Heart right ventricle (tissue), 16 donors: ENCODE measurements at regions not wholly inside any gene's neighbourhood (a gene's known extent, or its start where the extent isn't known, plus 50 kb on each side); places are given as distances from the start of the nearest gene placed in this dataset.

ENCODE experiments used
- ATAC-seq, 8 donors: fragments of 200-7000 bp; cut with Tn5 transposase; one replicate each; pipeline ENCODE4 v1.9.1; 2020; ENCODE audit warnings: mild to moderate bottlenecking in 8 of 8, moderate library complexity in 8 of 8, moderate number of reproducible peaks in 1 of 8
- DNase-seq, 2 donors: peaks; one replicate each; pipeline ENCODE4 v3.0.0-alpha.2; 2020
- H3K27ac ChIP-seq, 10 donors: fragments of 200-600 bp; sonication (generic) in 2 of 10; one replicate each; pipeline versions ENCODE4 v1.5.0 to v1.8.0; 2020 to 2022; ENCODE audit warnings: mild to moderate bottlenecking in 3 of 10
- H3K27me3 ChIP-seq, 7 donors: fragments of 200-600 bp; one replicate each; pipeline ENCODE4 v1.8.0; 2021 to 2022; ENCODE audit warnings: mild to moderate bottlenecking in 2 of 7
- H3K36me3 ChIP-seq, 9 donors: fragments of 200-600 bp; sonication (generic) in 1 of 9; one replicate each; pipeline versions ENCODE4 v1.5.0 to v1.8.0; 2020 to 2022; ENCODE audit warnings: mild to moderate bottlenecking in 2 of 9
- H3K4me1 ChIP-seq, 9 donors: fragments of 200-600 bp; sonication (generic) in 1 of 9; one replicate each; pipeline versions ENCODE4 v1.5.0 to v1.8.0; 2020 to 2022; ENCODE audit warnings: mild to moderate bottlenecking in 4 of 9
- H3K4me3 ChIP-seq, 10 donors: fragments of 200-600 bp; sonication (generic) in 2 of 10; one replicate each; pipeline versions ENCODE4 v1.5.0 to v1.8.0; 2020 to 2022; ENCODE audit warnings: mild to moderate bottlenecking in 7 of 10, moderate library complexity in 2 of 10
- H3K9me3 ChIP-seq, 11 donors: fragments of 200-600 bp in 10 of 11; sonication (generic) in 2 of 11; one replicate each; pipeline versions ENCODE4 v1.5.0 to v1.8.0; 2013 to 2022; ENCODE audit warnings: mild to moderate bottlenecking in 2 of 11, control low read depth in 1 of 11, moderate library complexity in 1 of 11
- CTCF ChIP-seq, 9 donors: fragments of 200-600 bp; sonication (generic) in 2 of 9; IDR thresholded peaks; one replicate each; pipeline versions ENCODE4 v1.5.0 to v1.8.0; 2021 to 2022; ENCODE audit warnings: antibody characterized with exemption in 9 of 9, mild to moderate bottlenecking in 5 of 9, moderate library complexity in 1 of 9
- WGBS, 2 donors: extraction: QIAGEN DNeasy Blood & Tissue Kit; methylation state at CpG; one replicate each; pipeline ENCODE4 v1.1.7; 2013; ENCODE audit warnings: inconsistent platforms in 1 of 2; 5-methylcytosine and 5-hydroxymethylcytosine counted together
- intact Hi-C, 10 donors: fragments of 100-400 bp; cut with DNase I; formaldehyde crosslinking; loops; one replicate each; pipeline versions ENCODE4 v1.11.1 to v1.14.2; 2022
- donor health status: Arrhythmogenic right ventricular cardiomyopathy.
- donor health status: ischemic (EF 13 %, LVEDD 7.1; RV severe dilation, severe dysfunction).
- donor health status: healthy with polysubstance abuse.
- donor health status: DM: no; HTN: yes; CAD: no.
- donor health status: DM: no; HTN: no; CAD: no.
- donor health status: ischemic (EF 25% LVEDD 6.9; RV normal size, moderate dysfunction).
- donor health status: ischemic (EF 25% LVEDD 5.7; RV mildly dilated, moderate dysfunction).
- donor health status: healthy.
- donor health status: DM: yes; HTN: yes; CAD: no.
- donor health status: Ischemic cardiomyopathy.
- donor health status: ischemic (EF 35%, LVEDD 5.7; RV mildly dilated, moderate dysfunction).
- donor health status: nonischemic (EF 11% LVEDD 7.7; RV severe dilation, severe dysfunction).
- donor health status: DM: yes; HTN: yes; CAD: no.
- donor health status: PGD.
- donor health status: ischemic (EF 29% LVEDD 5.4; RV normal size, mild dysfunction).
- donor health status: nonischemic (EF 23%, LVEDD 6.1; RV moderate dilation, normal function).

DNA sequence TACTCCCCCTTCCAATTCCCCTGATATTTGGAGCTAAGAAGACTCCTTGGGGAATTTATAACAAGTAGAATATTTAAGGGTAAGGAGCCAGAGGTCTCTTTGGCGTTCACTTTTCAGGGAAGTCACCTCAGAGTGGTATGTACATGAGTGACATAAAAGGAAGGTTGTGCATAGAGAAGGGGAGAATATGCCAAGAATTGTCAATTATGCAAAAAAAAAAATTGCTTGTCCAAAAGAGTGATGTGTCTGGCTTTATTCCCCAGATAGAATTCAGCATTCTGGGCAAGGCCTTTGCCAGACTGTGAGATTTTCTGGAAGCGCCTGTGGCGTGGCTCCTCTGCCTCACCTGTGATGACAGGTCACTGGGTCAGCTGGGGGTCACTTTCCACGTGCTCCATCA, 170.2 kb downstream of the MIAT start:
- H3K9me3 ChIP-seq: no peaks in the 10 kb centered on the region
- WGBS, 2 donors: 88 to 89% methylated on average over 4 of the region's 4 CpGs
- no peak for DNase-seq
- peaks cover 0 to 3% (median 0%) of the 10 kb centered on the region in 9 donors for H3K36me3 ChIP-seq
- H3K27ac ChIP-seq: no peak overlapping the region
- no peak for ATAC-seq
- no peak for TF ChIP-seq CTCF (IDR thresholded peaks at IDR 0.05)
- H3K4me1 ChIP-seq: peaks cover 0 to 12% (median 0%) of the 10 kb centered on the region in 9 donors
- intact Hi-C loops: no loop called here
- no peak overlapping the region for H3K4me3 ChIP-seq
- no peaks in the 10 kb centered on the region for H3K27me3 ChIP-seq

DNA sequence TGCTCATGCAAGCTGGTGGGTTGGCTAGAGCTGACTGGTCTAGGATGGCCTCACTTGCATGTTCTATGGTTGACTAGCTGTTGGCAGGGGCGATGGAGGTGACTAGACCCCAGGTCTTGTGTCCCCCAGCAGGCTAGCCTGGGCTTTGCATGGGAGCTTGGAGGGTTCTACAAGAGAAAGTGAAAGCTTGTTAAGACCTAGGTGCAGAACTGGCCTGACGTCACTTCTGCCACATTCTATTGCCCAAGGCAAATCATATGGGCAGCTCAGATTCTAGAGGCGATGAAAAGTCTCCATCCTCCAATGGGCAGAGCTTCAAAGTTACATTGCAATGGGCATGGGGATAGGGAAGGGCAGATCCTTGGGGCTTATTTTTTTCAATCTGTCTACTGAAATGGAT, 170.9 kb downstream of the MIAT start:
- DNase-seq: no peak
- H3K27me3 ChIP-seq: no peaks in the 10 kb centered on the region
- no peak overlapping the region for H3K27ac ChIP-seq
- H3K4me3 ChIP-seq: no peak overlapping the region
- ATAC-seq: no peak
- intact Hi-C loops: no loop called here
- peaks cover 0 to 3% (median 0%) of the 10 kb centered on the region in 9 donors for H3K36me3 ChIP-seq
- no peak for TF ChIP-seq CTCF (IDR thresholded peaks at IDR 0.05)
- WGBS, 2 donors: 94 to 95% methylated on average over 3 of the region's 3 CpGs
- H3K4me1 ChIP-seq: peaks cover 0 to 12% (median 0%) of the 10 kb centered on the region in 9 donors
- H3K9me3 ChIP-seq: no peaks in the 10 kb centered on the region

DNA sequence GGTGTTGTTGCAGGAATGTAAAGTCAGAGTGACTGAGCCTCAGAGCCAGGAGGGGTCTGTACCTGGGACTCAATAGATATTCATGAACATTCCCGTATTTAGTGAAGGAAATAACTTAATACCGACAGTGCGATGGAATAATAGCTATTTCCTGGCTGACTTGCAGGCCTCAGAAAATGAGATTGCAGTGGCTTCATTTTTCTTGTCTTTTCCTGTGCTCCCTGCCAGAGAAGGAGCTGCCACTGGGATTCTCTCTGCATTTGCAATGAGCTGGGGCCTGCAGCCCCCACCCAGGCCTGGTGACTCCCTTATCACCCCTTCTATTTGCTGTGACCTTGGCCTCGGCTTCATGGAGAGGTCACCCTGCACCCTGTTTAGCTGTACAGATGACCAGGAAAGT, 173.4 kb downstream of the MIAT start:
- no peak for DNase-seq
- intact Hi-C loops: no loop called here
- no peaks in the 10 kb centered on the region for H3K9me3 ChIP-seq
- WGBS, 2 donors: 43 to 57% methylated on average over 4 of the region's 4 CpGs
- no peaks in the 10 kb centered on the region for H3K27me3 ChIP-seq
- no peak overlapping the region for H3K4me3 ChIP-seq
- H3K36me3 ChIP-seq: no peaks in the 10 kb centered on the region
- TF ChIP-seq CTCF (IDR thresholded peaks at IDR 0.05): no peak
- ATAC-seq: no peak
- H3K4me1 ChIP-seq: peaks cover 0 to 12% (median 0%) of the 10 kb centered on the region in 9 donors
- H3K27ac ChIP-seq: no peak overlapping the region

GRCh38 chr22:26835023-26835422, 177.6 kb downstream of the MIAT start:
- no peaks in the 10 kb centered on the region for H3K36me3 ChIP-seq
- 86 to 90% methylated on average over 6 of the region's 6 CpGs for WGBS, 2 donors
- no peaks in the 10 kb centered on the region for H3K9me3 ChIP-seq
- no peak for TF ChIP-seq CTCF (IDR thresholded peaks at IDR 0.05)
- no peak overlapping the region for H3K27ac ChIP-seq
- H3K27me3 ChIP-seq: no peaks in the 10 kb centered on the region
- intact Hi-C loops: no loop called here
- peaks cover 0 to 12% (median 0%) of the 10 kb centered on the region in 9 donors for H3K4me1 ChIP-seq
- DNase-seq: no peak
- H3K4me3 ChIP-seq: no peak overlapping the region
- ATAC-seq: no peak
